H1 (cell line): ENCODE measurements at regions not wholly inside any gene's neighbourhood (a gene's known extent, or its start where the extent isn't known, plus 50 kb on each side); places are given as distances from the start of the nearest gene placed in this dataset.

Source experiments
- CTCF ChIA-PET: fragments of 300-600 bp; sonication (Branson Sonifier 250); formaldehyde crosslinking; loops from one replicate; lab custom pipeline; 2021; ENCODE audit not compliant: partially characterized antibody; lab: Charles Lee
- POLR2A ChIA-PET: fragments of 300-600 bp; sonication (Branson Sonifier 250); formaldehyde crosslinking; loops from one replicate; lab custom pipeline; 2021; ENCODE audit warnings: inconsistent platforms; ENCODE audit not compliant: partially characterized antibody; lab: Charles Lee
- DNase-seq, 2 experiments: peaks; one replicate each; pipeline versions ENCODE4 v3.0.0 to v3.0.0-alpha.2; 2010 to 2022; ENCODE audit warnings: low spot score in 2 of 2, low read depth in 1 of 2, mixed read lengths in 1 of 2
- FAIRE-seq: peaks from 2 replicates; lab custom pipeline; 2011; peaks lifted over from hg19 to GRCh38; lab: Jason Lieb, UNC
- H2AFZ ChIP-seq: 2 replicates; pipeline ENCODE4 v1.8.1; 2012; ENCODE audit warnings: low read length, inconsistent platforms
- H2AK5ac ChIP-seq: 2 replicates; pipeline ENCODE4 v1.6.1; 2013; ENCODE audit warnings: low read depth, low read length
- H2BK120ac ChIP-seq: replicated peaks from 2 replicates; pipeline ENCODE3; 2013; ENCODE audit warnings: low read depth, low read length, inconsistent platforms
- H2BK12ac ChIP-seq: 2 replicates; pipeline ENCODE4 v1.6.1; 2013; ENCODE audit warnings: low read depth, low read length
- H2BK15ac ChIP-seq: 2 replicates; pipeline ENCODE4 v1.6.1; 2013; ENCODE audit warnings: low read length
- H2BK20ac ChIP-seq: 2 replicates; pipeline ENCODE4 v1.6.1; 2013; ENCODE audit warnings: low read length
- H2BK5ac ChIP-seq: 2 replicates; pipeline ENCODE4 v1.6.1; 2013; ENCODE audit warnings: low read depth, low read length
- H3K14ac ChIP-seq: 2 replicates; pipeline ENCODE4 v1.6.1; 2013; ENCODE audit warnings: inconsistent platforms; ENCODE audit not compliant: insufficient read length
- H3K18ac ChIP-seq: 2 replicates; pipeline ENCODE4 v1.6.1; 2013; ENCODE audit warnings: low read length; ENCODE audit errors: extremely low read depth
- H3K23ac ChIP-seq: 2 replicates; pipeline ENCODE4 v1.6.1; 2013; ENCODE audit warnings: inconsistent platforms; ENCODE audit not compliant: insufficient read length
- H3K23me2 ChIP-seq: 2 replicates; pipeline ENCODE4 v1.6.1; 2013; ENCODE audit warnings: low read depth, low read length
- H3K27ac ChIP-seq: 2 replicates; pipeline ENCODE4 v1.6.1; 2011; ENCODE audit warnings: low read depth, low read length, inconsistent platforms
- H3K27me3 ChIP-seq, 4 experiments: replicated peaks in 1 of 4; 1 replicate in 1 of 4; 2 replicates in 3 of 4; pipeline versions ENCODE4 v1.6.1 to v1.8.1; 2011 to 2013; ENCODE audit warnings: low read length in 3 of 4, mild to moderate bottlenecking in 3 of 4, inconsistent platforms in 2 of 4, mixed read lengths in 2 of 4, moderate library complexity in 1 of 4; ENCODE audit not compliant: control insufficient read depth in 3 of 4, insufficient read depth in 3 of 4; ENCODE audit errors: extremely low read depth in 1 of 4
- H3K36me3 ChIP-seq, 4 experiments: 2 replicates each; pipeline versions ENCODE4 v1.6.1 to v1.8.1; 2011 to 2013; ENCODE audit warnings: mild to moderate bottlenecking in 4 of 4, low read length in 3 of 4, moderate library complexity in 2 of 4, control low read depth in 1 of 4, inconsistent platforms in 1 of 4; ENCODE audit not compliant: insufficient read depth in 4 of 4, control insufficient read depth in 2 of 4
- H3K4ac ChIP-seq: replicated peaks from 2 replicates; pipeline ENCODE3; 2013; ENCODE audit warnings: low read length, low read depth, mixed read lengths, inconsistent platforms; ENCODE audit not compliant: insufficient read length
- H3K4me1 ChIP-seq, 4 experiments: replicated peaks in 1 of 4; 1 replicate in 1 of 4; 2 replicates in 3 of 4; pipeline versions ENCODE4 v1.6.1 to v1.8.1; 2011 to 2013; ENCODE audit warnings: low read length in 3 of 4, inconsistent platforms in 2 of 4, mixed read lengths in 1 of 4; ENCODE audit not compliant: insufficient read depth in 4 of 4, control insufficient read depth in 3 of 4
- H3K4me2 ChIP-seq, 2 experiments: 2 replicates each; pipeline versions ENCODE4 v1.6.1 to v1.8.1; 2011 to 2013; ENCODE audit warnings: low read depth in 2 of 2, low read length in 2 of 2, control low read depth in 1 of 2, inconsistent platforms in 1 of 2, mild to moderate bottlenecking in 1 of 2; ENCODE audit not compliant: insufficient read depth in 1 of 2
- H3K4me3 ChIP-seq, 4 experiments: fragments of 200-600, 300-600 bp in 1 of 4; sonication (generic), shearing (Covaris generic), sonication (Bioruptor Twin) in 1 of 4; 2 replicates each; pipeline versions ENCODE4 v1.5.1 to v1.8.1; 2011 to 2016; ENCODE audit warnings: low read length in 4 of 4, low read depth in 3 of 4, control low read depth in 2 of 4, inconsistent platforms in 2 of 4, mild to moderate bottlenecking in 2 of 4, mixed read lengths in 1 of 4, moderate library complexity in 1 of 4; ENCODE audit not compliant: insufficient read depth in 2 of 4; ENCODE audit errors: extremely low read depth in 1 of 4
- H3K56ac ChIP-seq: replicated peaks from 2 replicates; pipeline ENCODE3; 2013; ENCODE audit warnings: low read depth, mild to moderate bottlenecking, mixed read lengths, low read length, inconsistent platforms; ENCODE audit not compliant: insufficient read length
- H3K79me1 ChIP-seq: 2 replicates; pipeline ENCODE4 v1.6.1; 2013; ENCODE audit warnings: low read depth, low read length, control low read depth
- H3K79me2 ChIP-seq, 2 experiments: 2 replicates each; pipeline versions ENCODE4 v1.6.1 to v1.8.1; 2012 to 2013; ENCODE audit warnings: low read length in 2 of 2, mild to moderate bottlenecking in 2 of 2, inconsistent platforms in 1 of 2; ENCODE audit not compliant: insufficient read depth in 2 of 2, control insufficient read depth in 1 of 2
- H3K9ac ChIP-seq, 4 experiments: replicated peaks in 1 of 4; 1 replicate in 1 of 4; 2 replicates in 3 of 4; pipeline versions ENCODE4 v1.6.1 to v1.8.1; 2011 to 2013; ENCODE audit warnings: low read depth in 3 of 4, low read length in 3 of 4, control low read depth in 2 of 4, mild to moderate bottlenecking in 2 of 4, moderate library complexity in 2 of 4, inconsistent platforms in 1 of 4; ENCODE audit errors: extremely low read depth in 1 of 4
- H3K9me3 ChIP-seq, 2 experiments: 2 replicates each; pipeline versions ENCODE4 v1.6.1 to v1.8.1; 2012 to 2013; ENCODE audit warnings: mild to moderate bottlenecking in 2 of 2, moderate library complexity in 2 of 2, control low read depth in 1 of 2, inconsistent platforms in 1 of 2, low read depth in 1 of 2, low read length in 1 of 2, mixed read lengths in 1 of 2; ENCODE audit not compliant: insufficient read depth in 2 of 2
- H4K20me1 ChIP-seq, 2 experiments: replicated peaks in 1 of 2; 2 replicates each; pipeline versions ENCODE3 to v1.8.1; 2011 to 2013; ENCODE audit warnings: inconsistent platforms in 2 of 2, low read length in 2 of 2, mild to moderate bottlenecking in 1 of 2; ENCODE audit not compliant: insufficient read depth in 2 of 2, control insufficient read depth in 1 of 2
- H4K5ac ChIP-seq: 2 replicates; pipeline ENCODE4 v1.6.1; 2013; ENCODE audit warnings: low read length, low read depth, mixed read lengths, inconsistent platforms; ENCODE audit not compliant: insufficient read length
- H4K8ac ChIP-seq: 2 replicates; pipeline ENCODE4 v1.8.0; 2013; ENCODE audit warnings: mild to moderate bottlenecking, moderate library complexity, low read length, inconsistent platforms; ENCODE audit not compliant: insufficient read depth; ENCODE audit errors: extremely low read depth
- H4K91ac ChIP-seq: replicated peaks from 2 replicates; pipeline ENCODE3; 2013; ENCODE audit warnings: low read length, mixed read lengths, inconsistent platforms; ENCODE audit not compliant: insufficient read length
- CBX5 ChIP-seq: fragments of 300-800, 300-1000 bp; sonication (generic); IDR thresholded peaks from 2 replicates; pipeline ENCODE4 v1.7.1; 2016; ENCODE audit warnings: antibody characterized with exemption, low read length, low read depth
- CBX8 ChIP-seq: fragments of 300-800, 300-1000 bp; sonication (generic); IDR thresholded peaks from 2 replicates; pipeline ENCODE4 v1.7.1; 2016; ENCODE audit warnings: low read depth, low read length, borderline replicate concordance
- EZH2 ChIP-seq: fragments of 200-600 bp; sonication (generic); IDR thresholded peaks from 2 replicates; pipeline ENCODE4 v1.7.1; 2012; ENCODE audit warnings: low read depth, mild to moderate bottlenecking, moderate library complexity, low read length, inconsistent platforms; ENCODE audit not compliant: severe bottlenecking
- FOSL1 ChIP-seq: IDR thresholded peaks from 2 replicates; pipeline ENCODE4 v1.6.1; 2011; ENCODE audit warnings: mild to moderate bottlenecking, low read depth, low read length, moderate library complexity; ENCODE audit not compliant: insufficient read depth
- GTF2F1 ChIP-seq: IDR thresholded peaks from 2 replicates; pipeline ENCODE4 v1.6.1; 2012; ENCODE audit warnings: low read depth, low read length, improper control_type of control experiment, borderline replicate concordance
- JUN ChIP-seq: IDR thresholded peaks from 2 replicates; pipeline ENCODE4 v1.6.1; 2011; ENCODE audit warnings: low read depth, mild to moderate bottlenecking, improper control_type of control experiment, low read length
- JUND ChIP-seq: IDR thresholded peaks from 2 replicates; pipeline ENCODE4 v1.6.1; 2011; ENCODE audit warnings: mild to moderate bottlenecking, improper control_type of control experiment, low read length
- KDM1A ChIP-seq: fragments of 200-600, 300-600 bp; sonication (generic); IDR thresholded peaks from 2 replicates; pipeline ENCODE4 v1.7.1; 2016; ENCODE audit warnings: mild to moderate bottlenecking, low read length, borderline replicate concordance
- KDM5A ChIP-seq: fragments of 200-600 bp; IDR thresholded peaks from 2 replicates; pipeline ENCODE4 v1.7.1; 2012; ENCODE audit warnings: mild to moderate bottlenecking, low read length, inconsistent platforms, mixed read lengths
- PHF8 ChIP-seq: fragments of 200-600 bp; sonication (generic); conservative IDR thresholded peaks from 2 replicates; pipeline ENCODE4 v1.7.1; 2012; ENCODE audit warnings: low read depth, mild to moderate bottlenecking, inconsistent platforms, low read length, moderate library complexity
- RNF2 ChIP-seq: fragments of 200-900, 300-1000 bp; sonication (generic); IDR thresholded peaks from 2 replicates; pipeline ENCODE4 v1.7.1; 2016; ENCODE audit warnings: borderline replicate concordance, low read depth, mild to moderate bottlenecking, antibody characterized with exemption, low read length; ENCODE audit not compliant: poor library complexity, severe bottlenecking; ENCODE audit errors: missing control alignments
- SP4 ChIP-seq: IDR thresholded peaks from 2 replicates; pipeline ENCODE4 v1.6.1; 2012; ENCODE audit warnings: low read length, inconsistent platforms
- WGBS, 2 experiments: shearing (Covaris generic) in 1 of 2; methylation state at CpG; one replicate each; pipeline versions ENCODE4 v1.1.6 to v1.1.7; 2013 to 2015; ENCODE audit warnings: low lambda C conversion rate in 2 of 2, mixed read lengths in 2 of 2, inconsistent platforms in 1 of 2, low coverage in 1 of 2, missing lambda C conversion rate in 1 of 2; ENCODE audit not compliant: insufficient replicate concordance in 2 of 2, insufficient coverage in 1 of 2, insufficient read length in 1 of 2; ENCODE audit errors: extremely low coverage in 1 of 2, missing lambda C conversion rate in 1 of 2; 5-methylcytosine and 5-hydroxymethylcytosine counted together

GRCh38 chr10:11683529-11684320 lies 58.5 kb upstream of the ECHDC3 start:
- H3K4me1 ChIP-seq: peaks cover 0 to 11% (median 3%) of the 10 kb centered on the region in 4 experiments; a peak in 3 of 7 replicates
- no peak overlapping the region for H3K4me3 ChIP-seq
- no peak overlapping the region for H2BK20ac ChIP-seq
- H3K79me1 ChIP-seq: no peaks in the 10 kb centered on the region
- no peaks in the 10 kb centered on the region for H3K9me3 ChIP-seq
- H2BK120ac ChIP-seq: no peak overlapping the region
- no peak overlapping the region for H3K9ac ChIP-seq
- ChIA-PET CTCF (interaction anchor here (0.6 to 1.6 kb wide), 3 partner anchors 17 to 168 kb away, joined by 3 read pairs; no protein-coding TSS in a partner anchor), POLR2A (interaction anchor here (1.1 kb wide), 1 partner anchor 14 kb away, joined by 3 read pairs; no protein-coding TSS in a partner anchor)
- no peak overlapping the region for H2BK5ac ChIP-seq
- H2AK5ac ChIP-seq: no peak overlapping the region
- H2AFZ ChIP-seq: no peak overlapping the region
- WGBS, 2 experiments: 90% methylated on average over 14 of the region's 14 CpGs; no CpG with 5 or more reads in 1 of the 2 experiments
- FAIRE-seq: no peak
- H3K23me2 ChIP-seq: no peaks in the 10 kb centered on the region
- H3K23ac ChIP-seq: no peak overlapping the region
- H2BK15ac ChIP-seq: no peak overlapping the region
- no peaks in the 10 kb centered on the region for H4K20me1 ChIP-seq
- no peaks in the 10 kb centered on the region; a peak in 1 of 7 replicates for H3K27me3 ChIP-seq
- no peak overlapping the region for H4K91ac ChIP-seq
- DNase-seq: no peak
- no peak overlapping the region for H4K8ac ChIP-seq
- H2BK12ac ChIP-seq: no peak overlapping the region
- no peak overlapping the region for H3K4me2 ChIP-seq
- no peak overlapping the region for H3K4ac ChIP-seq
- no peak overlapping the region for H3K14ac ChIP-seq
- no peak overlapping the region for H4K5ac ChIP-seq
- no peak overlapping the region for H3K27ac ChIP-seq
- H3K56ac ChIP-seq: no peak overlapping the region
- no peak overlapping the region for H3K18ac ChIP-seq
- H3K79me2 ChIP-seq: no peaks in the 10 kb centered on the region
- H3K36me3 ChIP-seq: no peaks in the 10 kb centered on the region
- no peak for TF ChIP-seq CBX8
- TF ChIP-seq EZH2: no peak
- no peak for TF ChIP-seq JUND
- no peak for TF ChIP-seq FOSL1
- no peak for TF ChIP-seq SP4
- TF ChIP-seq CBX5: no peak
- no peak for TF ChIP-seq KDM1A
- no peak for TF ChIP-seq RNF2
- TF ChIP-seq JUN: no peak
- TF ChIP-seq KDM5A: no peak
- no peak for TF ChIP-seq PHF8
- no peak for TF ChIP-seq GTF2F1
